Gastrocnemius medialis (tissue), 4 donors: ENCODE measurements at regions not wholly inside any gene's neighbourhood (a gene's known extent, or its start where the extent isn't known, plus 50 kb on each side); places are given as distances from the start of the nearest gene placed in this dataset.
"Not testable (repeated sequence)": the region's sequence is repeated elsewhere in the genome, so short reads cannot be mapped to it uniquely, and the experiment has no call there.

Source experiments
- ATAC-seq, 2 donors: fragments of 150-250 bp; one replicate each; pipeline ENCODE4 v1.9.1; 2016
- DNase-seq, 2 donors: peaks; one replicate each; pipeline ENCODE4 v3.0.0-alpha.2; 2019
- H3K27ac ChIP-seq, 4 donors: fragments of 200-600 bp; sonication (generic); 1 replicate in 1 of 4; 2 replicates in 3 of 4; pipeline ENCODE4 v1.5.1; 2016 to 2018; ENCODE audit warnings: mild to moderate bottlenecking in 2 of 4, moderate library complexity in 1 of 4
- H3K27me3 ChIP-seq, 3 donors: fragments of 200-600 bp; sonication (generic) in 2 of 3; 1 replicate in 1 of 3; 2 replicates in 2 of 3; pipeline versions ENCODE4 v1.5.1 to v1.6.0; 2016 to 2019; ENCODE audit warnings: mild to moderate bottlenecking in 1 of 3, moderate library complexity in 1 of 3
- H3K36me3 ChIP-seq, 2 donors: fragments of 200-600 bp; sonication (generic) in 1 of 2; one replicate each; pipeline ENCODE4 v1.5.1; 2017 to 2018
- H3K4me1 ChIP-seq, 2 donors: fragments of 200-600 bp; sonication (generic) in 1 of 2; one replicate each; pipeline ENCODE4 v1.5.1; 2016 to 2017; ENCODE audit warnings: mild to moderate bottlenecking in 2 of 2
- H3K4me3 ChIP-seq, 4 donors: fragments of 200-600 bp; sonication (generic) in 3 of 4; 1 replicate in 1 of 4; 2 replicates in 3 of 4; pipeline ENCODE4 v1.5.1; 2016 to 2019; ENCODE audit warnings: mild to moderate bottlenecking in 2 of 4
- H3K9me3 ChIP-seq, 3 donors: fragments of 200-600 bp; sonication (generic) in 2 of 3; 1 replicate in 1 of 3; 2 replicates in 2 of 3; pipeline ENCODE4 v1.5.1; 2016 to 2019
- POLR2A ChIP-seq, 2 donors: fragments of 450-650 bp; IDR thresholded peaks; one replicate each; pipeline ENCODE4 v1.6.1; 2017; ENCODE audit warnings: antibody characterized with exemption in 2 of 2, mild to moderate bottlenecking in 2 of 2, moderate library complexity in 2 of 2
- in situ Hi-C, 4 donors: fragments of 200-750 bp; cut with MboI; loops; one replicate each; pipeline versions ENCODE4 v1.15.0 to v1.8.0; 2017; ENCODE audit warnings: low sequenced_read_pairs in 4 of 4
- intact Hi-C: fragments of 100-400 bp; cut with DNase I; formaldehyde crosslinking; loops from one replicate; pipeline ENCODE4 v1.15.1; 2023; ENCODE audit warnings: low total_unique reads
- TF ChIP-seq, protein P1 (sequence below), 5 experiments: fragments of 450-650 bp in 3 of 5; fragments of 200-600 bp in 2 of 5; sonication (generic) in 2 of 5; IDR thresholded peaks in 4 of 5; conservative IDR thresholded peaks in 1 of 5; 1 replicate in 4 of 5; 2 replicates in 1 of 5; pipeline ENCODE4 v1.5.1; 2016 to 2019; ENCODE audit warnings: antibody characterized with exemption in 5 of 5, mild to moderate bottlenecking in 3 of 5, moderate library complexity in 3 of 5

DNA sequence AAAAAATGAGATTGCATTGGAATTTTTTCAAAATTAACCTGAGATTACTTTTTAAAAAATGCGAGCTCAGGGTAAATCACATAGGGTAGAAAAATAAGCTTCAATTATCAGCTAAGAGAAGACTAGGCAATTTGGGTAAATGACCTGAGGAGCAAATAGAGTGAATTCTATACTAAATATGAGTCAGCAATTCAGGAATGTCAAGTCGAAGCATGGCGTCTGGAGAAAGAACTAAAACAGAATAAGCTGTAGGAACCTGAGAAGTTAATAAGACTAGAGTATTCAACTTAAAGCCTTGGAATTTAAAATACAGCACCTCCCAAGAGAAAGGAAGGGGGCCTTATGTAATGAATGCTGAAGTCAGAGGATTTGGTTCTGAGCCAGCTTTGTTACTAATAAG lies 487.0 kb downstream of the SUCLG1 start:
- H3K27me3 ChIP-seq: no peaks in the 10 kb centered on the region
- DNase-seq: no peak
- intact Hi-C loops: no loop called here

DNA sequence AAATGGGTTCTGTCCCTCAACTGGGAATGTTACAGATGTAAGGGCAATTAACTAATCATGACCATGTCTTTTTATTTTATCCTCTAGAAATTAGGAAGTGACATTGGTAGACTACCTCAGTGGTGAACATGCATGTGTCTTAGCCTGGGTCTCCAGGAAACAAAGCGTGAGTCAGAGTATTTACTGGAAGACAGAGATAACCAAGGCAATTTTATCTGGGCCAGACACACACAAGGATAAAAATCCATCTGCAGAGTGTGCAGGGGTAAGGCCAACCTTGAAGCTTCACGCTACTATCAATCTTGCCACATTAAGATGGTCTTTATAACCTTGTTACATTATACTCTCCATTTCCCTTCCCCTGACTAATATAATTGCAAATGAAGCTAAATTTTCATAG lies 487.5 kb downstream of the SUCLG1 start:
- TF ChIP-seq, protein P1, sequence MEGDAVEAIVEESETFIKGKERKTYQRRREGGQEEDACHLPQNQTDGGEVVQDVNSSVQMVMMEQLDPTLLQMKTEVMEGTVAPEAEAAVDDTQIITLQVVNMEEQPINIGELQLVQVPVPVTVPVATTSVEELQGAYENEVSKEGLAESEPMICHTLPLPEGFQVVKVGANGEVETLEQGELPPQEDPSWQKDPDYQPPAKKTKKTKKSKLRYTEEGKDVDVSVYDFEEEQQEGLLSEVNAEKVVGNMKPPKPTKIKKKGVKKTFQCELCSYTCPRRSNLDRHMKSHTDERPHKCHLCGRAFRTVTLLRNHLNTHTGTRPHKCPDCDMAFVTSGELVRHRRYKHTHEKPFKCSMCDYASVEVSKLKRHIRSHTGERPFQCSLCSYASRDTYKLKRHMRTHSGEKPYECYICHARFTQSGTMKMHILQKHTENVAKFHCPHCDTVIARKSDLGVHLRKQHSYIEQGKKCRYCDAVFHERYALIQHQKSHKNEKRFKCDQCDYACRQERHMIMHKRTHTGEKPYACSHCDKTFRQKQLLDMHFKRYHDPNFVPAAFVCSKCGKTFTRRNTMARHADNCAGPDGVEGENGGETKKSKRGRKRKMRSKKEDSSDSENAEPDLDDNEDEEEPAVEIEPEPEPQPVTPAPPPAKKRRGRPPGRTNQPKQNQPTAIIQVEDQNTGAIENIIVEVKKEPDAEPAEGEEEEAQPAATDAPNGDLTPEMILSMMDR (IDR thresholded peaks at IDR 0.05 in 4 of 5, conservative IDR thresholded peaks at IDR 0.05 in 1 of 5): no peak
- TF ChIP-seq POLR2A (IDR thresholded peaks at IDR 0.05): no peak
- in situ Hi-C loops: no loop called here
- no peaks in the 10 kb centered on the region for H3K9me3 ChIP-seq

More for the DNA sequence above, 487.0 kb downstream of the SUCLG1 start:
- H3K9me3 ChIP-seq: no peaks in the 10 kb centered on the region
- no peaks in the 10 kb centered on the region for H3K4me1 ChIP-seq
- H3K36me3 ChIP-seq: no peaks in the 10 kb centered on the region
- H3K27ac ChIP-seq: no peak overlapping the region
- no peak for ATAC-seq
- no peak overlapping the region for H3K4me3 ChIP-seq
- TF ChIP-seq POLR2A (IDR thresholded peaks at IDR 0.05): no peak
- TF ChIP-seq, protein P1 (IDR thresholded peaks at IDR 0.05 in 4 of 5, conservative IDR thresholded peaks at IDR 0.05 in 1 of 5): no peak
- in situ Hi-C loops: no loop called here

DNA sequence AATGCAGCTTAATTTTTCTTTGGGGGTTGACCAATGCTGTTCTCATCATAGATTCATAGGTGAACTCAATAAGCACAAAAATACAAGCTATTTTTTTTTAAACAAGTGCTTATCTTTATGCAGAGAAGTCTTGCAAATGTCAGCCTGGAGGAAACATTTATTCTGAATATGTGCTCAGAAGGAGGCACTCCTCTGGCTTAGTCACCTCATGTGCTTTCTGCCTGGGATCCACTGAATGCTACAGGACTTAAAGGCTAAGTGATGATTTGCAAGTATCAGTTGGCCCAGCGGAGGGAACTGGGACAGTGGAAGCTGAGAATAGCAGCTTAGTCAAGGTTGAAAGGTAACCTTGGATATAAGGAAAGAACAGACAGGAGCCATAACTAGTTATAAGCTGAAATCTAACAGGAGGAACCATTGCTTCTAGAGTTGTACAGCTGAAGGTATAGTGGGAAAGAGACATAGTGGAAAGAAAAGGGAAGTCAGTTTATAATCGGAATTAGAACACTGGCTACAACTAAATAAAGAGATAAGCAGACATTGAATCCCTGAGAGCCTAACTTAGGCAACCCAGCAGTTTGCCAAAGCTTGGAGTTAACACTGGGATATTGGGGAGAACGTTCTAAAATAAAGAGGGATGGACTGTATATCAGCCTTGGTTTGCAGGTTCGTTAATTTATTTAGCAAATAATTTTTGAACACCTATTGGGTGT lies 488.7 kb downstream of the SUCLG1 start:
- intact Hi-C loops: no loop called here
- no peak for TF ChIP-seq POLR2A (IDR thresholded peaks at IDR 0.05)
- in situ Hi-C loops: no loop called here
- no peak overlapping the region for H3K4me3 ChIP-seq
- DNase-seq: no peak
- H3K27ac ChIP-seq: no peak overlapping the region
- no peaks in the 10 kb centered on the region for H3K4me1 ChIP-seq
- H3K36me3 ChIP-seq: no peaks in the 10 kb centered on the region
- no peaks in the 10 kb centered on the region for H3K9me3 ChIP-seq
- no peak for ATAC-seq
- no peaks in the 10 kb centered on the region for H3K27me3 ChIP-seq

More for the DNA sequence above, 487.5 kb downstream of the SUCLG1 start:
- Histone ChIP-seq H3K27me3 (no peaks in the 10 kb centered on the region), H3K4me3 (no peak overlapping the region), H3K4me1 (no peaks in the 10 kb centered on the region), H3K27ac (no peak overlapping the region), H3K36me3 (no peaks in the 10 kb centered on the region)
- intact Hi-C loops: no loop called here
- DNase-seq (no peak), ATAC-seq (no peak)

DNA sequence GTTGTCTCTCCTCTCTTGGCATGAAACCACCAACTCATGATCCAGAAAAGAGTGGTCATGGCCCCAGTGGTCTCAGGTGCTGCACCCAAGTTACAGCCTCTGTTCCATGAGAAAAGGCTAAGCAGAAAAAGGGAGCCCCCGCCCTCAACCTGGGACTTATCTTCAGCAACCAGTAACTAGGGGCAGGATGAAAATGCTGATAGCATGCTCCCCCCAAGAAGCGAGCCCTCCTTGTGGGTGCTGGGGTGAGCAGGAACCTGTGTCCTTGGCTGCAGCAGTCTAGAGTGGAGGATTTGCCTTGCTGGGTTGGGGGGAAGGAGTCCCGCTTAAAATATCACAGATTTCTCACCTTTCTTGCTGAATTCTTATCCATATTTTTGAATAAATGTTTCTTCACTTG lies 490.0 kb downstream of the SUCLG1 start:
- H3K36me3 ChIP-seq: no peaks in the 10 kb centered on the region
- intact Hi-C loops (no loop called here), in situ Hi-C loops (no loop called here)
- DNase-seq (no peak), ATAC-seq (no peak)
- H3K4me1 ChIP-seq: no peaks in the 10 kb centered on the region
- TF ChIP-seq, protein P1 (IDR thresholded peaks at IDR 0.05 in 4 of 5, conservative IDR thresholded peaks at IDR 0.05 in 1 of 5): no peak
- TF ChIP-seq POLR2A (IDR thresholded peaks at IDR 0.05): no peak
- no peaks in the 10 kb centered on the region for H3K9me3 ChIP-seq
- H3K27me3 ChIP-seq: no peaks in the 10 kb centered on the region
- H3K4me3 ChIP-seq: no peak overlapping the region
- H3K27ac ChIP-seq: no peak overlapping the region

DNA sequence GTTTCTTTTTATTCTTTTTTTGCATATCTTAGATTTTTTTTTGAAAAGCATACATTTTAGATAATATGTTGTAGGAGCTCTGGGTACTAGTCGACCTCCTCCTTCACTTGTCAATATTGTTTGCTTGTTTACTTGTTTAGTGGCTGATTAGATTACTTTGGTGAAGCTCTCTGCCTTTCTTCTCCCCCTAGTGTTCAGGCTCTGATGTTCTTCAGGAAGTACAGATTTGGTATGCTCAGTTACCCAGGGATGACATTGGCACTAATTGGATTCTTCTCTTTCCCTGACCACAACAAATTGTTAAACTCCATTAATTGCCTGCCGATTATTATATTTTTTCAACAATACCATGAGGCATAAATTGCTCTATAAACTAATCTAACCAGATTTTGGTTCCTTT lies 491.2 kb downstream of the SUCLG1 start:
- Histone ChIP-seq H3K27ac (no peak overlapping the region), H3K4me1 (no peaks in the 10 kb centered on the region), H3K4me3 (no peak overlapping the region), H3K36me3 (no peaks in the 10 kb centered on the region), H3K27me3 (no peaks in the 10 kb centered on the region), H3K9me3 (no peaks in the 10 kb centered on the region)
- in situ Hi-C loops: no loop called here
- ATAC-seq (no peak), DNase-seq (no peak)
- TF ChIP-seq, protein P1 (IDR thresholded peaks at IDR 0.05 in 4 of 5, conservative IDR thresholded peaks at IDR 0.05 in 1 of 5): no peak
- TF ChIP-seq POLR2A (IDR thresholded peaks at IDR 0.05): no peak
- intact Hi-C loops: no loop called here

DNA sequence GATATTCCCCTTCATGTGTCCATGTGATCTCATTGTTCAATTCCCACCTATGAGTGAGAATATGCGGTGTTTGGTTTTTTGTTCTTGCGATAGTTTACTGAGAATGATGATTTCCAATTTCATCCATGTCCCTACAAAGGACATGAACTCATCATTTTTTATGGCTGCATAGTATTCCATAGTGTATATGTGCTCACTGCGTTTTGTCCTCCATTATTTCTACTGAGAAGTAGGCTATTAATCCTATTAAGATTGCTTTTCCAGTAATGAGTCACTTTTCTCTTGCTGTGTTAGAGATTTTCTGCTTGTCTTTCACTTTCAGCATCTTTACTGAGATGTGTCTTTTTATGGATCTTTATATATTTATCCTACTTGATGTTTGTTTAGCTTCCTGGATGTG lies 492.1 kb downstream of the SUCLG1 start:
- H3K36me3 ChIP-seq, H3K27me3 ChIP-seq, DNase-seq, H3K27ac ChIP-seq, ATAC-seq, intact Hi-C loops, H3K9me3 ChIP-seq, H3K4me3 ChIP-seq, in situ Hi-C loops, H3K4me1 ChIP-seq: not testable (repeated sequence)
